ENCODE measurements at regions not wholly inside any gene's neighbourhood (a gene's known extent, or its start where the extent isn't known, plus 50 kb on each side); places are given as distances from the start of the nearest gene placed in this dataset.

GRCh38 chr13:83496501-83496900 is 385.8 kb downstream of the SLITRK1 start:
- DNase-seq (ENCODE audit: low read depth, low spot score) (no peak), ATAC-seq (no peak), FAIRE-seq (no peak)
- no peak overlapping the region for H3K4me2 ChIP-seq (ENCODE audit: control insufficient read depth, insufficient read depth)
- TF ChIP-seq REST (IDR thresholded peaks at IDR 0.05; ENCODE audit: low read depth, low read length), result no peak
- no peak overlapping the region for H2AFZ ChIP-seq (ENCODE audit: control insufficient read depth, low read depth, low read length)
- 50% methylated on average over 4 of the region's 6 CpGs for WGBS (ENCODE audit: insufficient coverage, insufficient replicate concordance, low lambda C conversion rate, missing lambda C conversion rate)
- SMC1A ChIA-PET (ENCODE audit: uncharacterized antibody, unreplicated experiment), result no interaction called here
- no peaks in the 10 kb centered on the region for H3K27me3 ChIP-seq (replicated peaks in 1 of 2; ENCODE audit: control insufficient read depth in 2 of 2, insufficient read depth in 2 of 2, low read length in 1 of 2)
- no peaks in the 10 kb centered on the region for H3K36me3 ChIP-seq (ENCODE audit: control insufficient read depth in 2 of 2, insufficient read depth in 2 of 2, low read length in 1 of 2)
- no peak overlapping the region for H3K9ac ChIP-seq (ENCODE audit: control insufficient read depth, insufficient read depth, low read length)
- no peaks in the 10 kb centered on the region for H3K4me1 ChIP-seq (ENCODE audit: control insufficient read depth, insufficient read depth, low read length)
- BruUV-seq (replicated peaks), result no TSS peak
- H3K27ac ChIP-seq (ENCODE audit: control insufficient read depth, insufficient read depth), result no peak overlapping the region
- POLR2A ChIA-PET, result no interaction called here
- H3K4me3 ChIP-seq, result no peak overlapping the region
- RAD21 ChIA-PET (ENCODE audit: unreplicated experiment), result no interaction called here
- CTCF ChIA-PET, result no interaction called here
- no peaks in the 10 kb centered on the region for H4K20me1 ChIP-seq (ENCODE audit: control insufficient read depth, insufficient read depth)
- in situ Hi-C loops (cut with MboI) (no loop called here), intact Hi-C loops (cut with micrococcal nuclease; ENCODE audit: unreplicated experiment) (no loop called here)
- no peaks in the 10 kb centered on the region for H3K9me3 ChIP-seq (replicated peaks; ENCODE audit: control insufficient read depth, insufficient read depth, low read length)
- H3K79me2 ChIP-seq (ENCODE audit: control insufficient read depth, insufficient read depth, low read length), result no peaks in the 10 kb centered on the region

GRCh38 chr13:83485101-83485500 is 397.2 kb downstream of the SLITRK1 start:
- no peaks in the 10 kb centered on the region for H3K36me3 ChIP-seq (ENCODE audit: control insufficient read depth in 2 of 2, insufficient read depth in 2 of 2, low read length in 1 of 2)
- H3K4me3 ChIP-seq, result no peak overlapping the region
- H3K9me3 ChIP-seq (replicated peaks; ENCODE audit: control insufficient read depth, insufficient read depth, low read length), result no peaks in the 10 kb centered on the region
- POLR2A ChIA-PET, result no interaction called here
- CTCF ChIA-PET, result interaction anchor here (0.6 kb wide), 1 partner anchor 919 kb away, joined by 3 read pairs; no protein-coding TSS in a partner anchor
- no peaks in the 10 kb centered on the region for H3K4me1 ChIP-seq (ENCODE audit: control insufficient read depth, insufficient read depth, low read length)
- no peak overlapping the region for H3K9ac ChIP-seq (ENCODE audit: control insufficient read depth, insufficient read depth, low read length)
- no TSS peak for BruUV-seq (replicated peaks)
- H4K20me1 ChIP-seq (ENCODE audit: control insufficient read depth, insufficient read depth), result no peaks in the 10 kb centered on the region
- H3K27me3 ChIP-seq (replicated peaks in 1 of 2; ENCODE audit: control insufficient read depth in 2 of 2, insufficient read depth in 2 of 2, low read length in 1 of 2), result no peaks in the 10 kb centered on the region
- no peak for DNase-seq (ENCODE audit: low read depth, low spot score)
- RAD21 ChIA-PET (ENCODE audit: unreplicated experiment), result no interaction called here
- intact Hi-C loops (cut with micrococcal nuclease; ENCODE audit: unreplicated experiment), result no loop called here
- 8% methylated on average over 1 of the region's 1 CpG for WGBS (ENCODE audit: insufficient coverage, insufficient replicate concordance, low lambda C conversion rate, missing lambda C conversion rate)
- in situ Hi-C loops (cut with MboI), result no loop called here
- SMC1A ChIA-PET (ENCODE audit: uncharacterized antibody, unreplicated experiment), result interaction anchor here (0.6 kb wide), 1 partner anchor 880 kb away, joined by 4 read pairs; no protein-coding TSS in a partner anchor
- no peak overlapping the region for H2AFZ ChIP-seq (ENCODE audit: control insufficient read depth, low read depth, low read length)
- FAIRE-seq, result no peak
- H3K79me2 ChIP-seq (ENCODE audit: control insufficient read depth, insufficient read depth, low read length), result no peaks in the 10 kb centered on the region
- H3K27ac ChIP-seq (ENCODE audit: control insufficient read depth, insufficient read depth), result no peak overlapping the region
- no peak for ATAC-seq
- H3K4me2 ChIP-seq (ENCODE audit: control insufficient read depth, insufficient read depth), result no peak overlapping the region
- TF ChIP-seq EGR1 (IDR thresholded peaks at IDR 0.05; ENCODE audit: borderline replicate concordance in 1 of 2, low read depth in 2 of 2, low read length in 2 of 2), result no peak
- no peak for TF ChIP-seq CUX1 (IDR thresholded peaks at IDR 0.05; ENCODE audit: insufficient replicate concordance, low read depth, low read length)
- no peak for TF ChIP-seq PBX3 (IDR thresholded peaks at IDR 0.05; ENCODE audit: insufficient replicate concordance, low read depth, low read length)
- no peak for TF ChIP-seq FOXM1 (IDR thresholded peaks at IDR 0.05; ENCODE audit: low read depth, low read length)
- TF ChIP-seq TCF3 (IDR thresholded peaks at IDR 0.05; ENCODE audit: borderline replicate concordance, insufficient read depth, low read depth, low read length), result no peak
- TF ChIP-seq RFX5 (IDR thresholded peaks at IDR 0.05; ENCODE audit: low read depth, low read length), result no peak

Measured in GM12878 (cell line).